Right atrium auricular region (tissue), 2 donors: ENCODE measurements at regions not wholly inside any gene's neighbourhood (a gene's known extent, or its start where the extent isn't known, plus 50 kb on each side); places are given as distances from the start of the nearest gene placed in this dataset.

Experiments
- DNase-seq: peaks from one replicate; pipeline ENCODE4 v3.0.0-alpha.2; 2019; ENCODE audit warnings: low spot score
- H3K27ac ChIP-seq, 2 donors: fragments of 200-600 bp; sonication (generic); 1 replicate in 1 of 2; 2 replicates in 1 of 2; pipeline ENCODE4 v1.5.1; 2016 to 2019
- H3K27me3 ChIP-seq, 2 donors: fragments of 200-600 bp; sonication (generic); one replicate each; pipeline versions ENCODE4 v1.5.1 to v1.6.0; 2017 to 2019
- H3K36me3 ChIP-seq: fragments of 200-600 bp; sonication (generic); one replicate; pipeline ENCODE4 v1.5.1; 2016
- H3K4me1 ChIP-seq, 2 donors: fragments of 200-600 bp; sonication (generic); one replicate each; pipeline versions ENCODE4 v1.5.1 to v1.6.0; 2017 to 2019
- H3K4me3 ChIP-seq, 2 donors: fragments of 200-600 bp; sonication (generic); 1 replicate in 1 of 2; 2 replicates in 1 of 2; pipeline ENCODE4 v1.5.1; 2017 to 2019; ENCODE audit warnings: mild to moderate bottlenecking in 1 of 2, moderate library complexity in 1 of 2
- H3K9me3 ChIP-seq, 2 donors: fragments of 200-600 bp; sonication (generic); one replicate each; pipeline ENCODE4 v1.5.1; 2019
- CTCF ChIP-seq, 2 donors: fragments of 200-600 bp; sonication (generic); IDR thresholded peaks; one replicate each; pipeline ENCODE4 v1.5.1; 2019; ENCODE audit warnings: antibody characterized with exemption in 2 of 2

GRCh38 chr3:89803711-89804110, 696.3 kb downstream of the EPHA3 start:
- Histone ChIP-seq H3K27ac (no peak overlapping the region), H3K9me3 (no peaks in the 10 kb centered on the region), H3K36me3 (no peaks in the 10 kb centered on the region), H3K4me3 (no peak overlapping the region), H3K4me1 (no peaks in the 10 kb centered on the region), H3K27me3 (no peaks in the 10 kb centered on the region)
- no peak for TF ChIP-seq CTCF (IDR thresholded peaks at IDR 0.05)
- DNase-seq: no peak

- no peak for TF ChIP-seq CTCF (IDR thresholded peaks at IDR 0.05)
- Histone ChIP-seq H3K9me3 (no peaks in the 10 kb centered on the region), H3K4me1 (no peaks in the 10 kb centered on the region), H3K27me3 (no peaks in the 10 kb centered on the region), H3K36me3 (no peaks in the 10 kb centered on the region), H3K27ac (no peak overlapping the region), H3K4me3 (no peak overlapping the region)
- no peak for DNase-seq
Measured at GRCh38 chr3:89806166-89806565, 698.7 kb downstream of the EPHA3 start.

GRCh38 chr3:89808680-89809197, 701.3 kb downstream of the EPHA3 start:
- H3K4me1 ChIP-seq: no peaks in the 10 kb centered on the region
- no peak for TF ChIP-seq CTCF (IDR thresholded peaks at IDR 0.05)
- H3K36me3 ChIP-seq: no peaks in the 10 kb centered on the region
- H3K4me3 ChIP-seq: no peak overlapping the region
- no peaks in the 10 kb centered on the region for H3K27me3 ChIP-seq
- no peak for DNase-seq
- H3K9me3 ChIP-seq: peaks cover 0 to 7% of the 10 kb centered on the region in 2 donors
- no peak overlapping the region for H3K27ac ChIP-seq

GRCh38 chr3:89813500-89813899, 706.1 kb downstream of the EPHA3 start:
- Histone ChIP-seq H3K9me3 (peaks cover 0 to 14% of the 10 kb centered on the region in 2 donors), H3K4me3 (no peak overlapping the region), H3K36me3 (no peaks in the 10 kb centered on the region), H3K27ac (no peak overlapping the region), H3K27me3 (no peaks in the 10 kb centered on the region), H3K4me1 (no peaks in the 10 kb centered on the region)
- no peak for TF ChIP-seq CTCF (IDR thresholded peaks at IDR 0.05)
- DNase-seq: no peak

GRCh38 chr3:89841041-89841440, 733.6 kb downstream of the EPHA3 start:
- Histone ChIP-seq H3K4me3 (no peak overlapping the region), H3K27ac (no peak overlapping the region), H3K9me3 (no peaks in the 10 kb centered on the region), H3K36me3 (no peaks in the 10 kb centered on the region), H3K4me1 (no peaks in the 10 kb centered on the region), H3K27me3 (no peaks in the 10 kb centered on the region)
- TF ChIP-seq CTCF (IDR thresholded peaks at IDR 0.05): no peak
- DNase-seq: no peak

GRCh38 chr3:89845053-89845452, 737.6 kb downstream of the EPHA3 start:
- no peaks in the 10 kb centered on the region for H3K27me3 ChIP-seq
- no peak for DNase-seq
- no peaks in the 10 kb centered on the region for H3K9me3 ChIP-seq
- H3K27ac ChIP-seq: no peak overlapping the region
- H3K36me3 ChIP-seq: no peaks in the 10 kb centered on the region
- H3K4me1 ChIP-seq: no peaks in the 10 kb centered on the region
- H3K4me3 ChIP-seq: no peak overlapping the region
- no peak for TF ChIP-seq CTCF (IDR thresholded peaks at IDR 0.05)
